ENCODE measurements at regions not wholly inside any gene's neighbourhood (a gene's known extent, or its start where the extent isn't known, plus 50 kb on each side); places are given as distances from the start of the nearest gene placed in this dataset.

DNA sequence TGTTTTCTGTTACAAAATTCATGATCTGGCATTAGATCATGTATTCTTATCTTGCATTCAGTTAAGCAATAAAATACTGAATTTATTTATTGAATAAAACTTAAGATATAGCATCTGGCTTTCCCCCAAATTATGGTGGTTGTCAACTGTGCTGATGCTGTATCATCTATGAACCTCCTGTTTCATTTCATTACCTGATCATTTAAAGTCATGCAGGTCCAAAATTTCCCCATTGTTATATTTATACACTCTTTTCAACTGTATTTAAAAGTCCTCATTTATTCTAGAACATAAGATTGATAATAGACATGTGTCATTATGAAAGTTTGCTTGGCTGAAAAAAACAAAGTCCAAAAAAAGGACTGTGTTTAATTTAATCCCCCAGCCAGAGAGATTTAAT is 627.4 kb upstream of the ADGRB3 start:
- H3K27me3 ChIP-seq (ENCODE audit: control insufficient read depth in 2 of 2, insufficient read depth in 2 of 2, low read length in 2 of 2), result no peaks in the 10 kb centered on the region
- H3K4me1 ChIP-seq (ENCODE audit: control insufficient read depth, extremely low read depth, insufficient read depth, low read length), result no peaks in the 10 kb centered on the region
- ChIA-PET CTCF (no interaction called here), POLR2A (no interaction called here)
- TF ChIP-seq GATA2 (IDR thresholded peaks at IDR 0.05; ENCODE audit: insufficient read depth, insufficient read length, low read depth, low read length), result no peak
- TF ChIP-seq POLR2A (IDR thresholded peaks at IDR 0.05; ENCODE audit: low read depth, low read length), result no peak
- TF ChIP-seq EZH2 (IDR thresholded peaks at IDR 0.05; ENCODE audit: borderline replicate concordance, low read depth, low read length, severe bottlenecking), result no peak
- TF ChIP-seq, protein P1, sequence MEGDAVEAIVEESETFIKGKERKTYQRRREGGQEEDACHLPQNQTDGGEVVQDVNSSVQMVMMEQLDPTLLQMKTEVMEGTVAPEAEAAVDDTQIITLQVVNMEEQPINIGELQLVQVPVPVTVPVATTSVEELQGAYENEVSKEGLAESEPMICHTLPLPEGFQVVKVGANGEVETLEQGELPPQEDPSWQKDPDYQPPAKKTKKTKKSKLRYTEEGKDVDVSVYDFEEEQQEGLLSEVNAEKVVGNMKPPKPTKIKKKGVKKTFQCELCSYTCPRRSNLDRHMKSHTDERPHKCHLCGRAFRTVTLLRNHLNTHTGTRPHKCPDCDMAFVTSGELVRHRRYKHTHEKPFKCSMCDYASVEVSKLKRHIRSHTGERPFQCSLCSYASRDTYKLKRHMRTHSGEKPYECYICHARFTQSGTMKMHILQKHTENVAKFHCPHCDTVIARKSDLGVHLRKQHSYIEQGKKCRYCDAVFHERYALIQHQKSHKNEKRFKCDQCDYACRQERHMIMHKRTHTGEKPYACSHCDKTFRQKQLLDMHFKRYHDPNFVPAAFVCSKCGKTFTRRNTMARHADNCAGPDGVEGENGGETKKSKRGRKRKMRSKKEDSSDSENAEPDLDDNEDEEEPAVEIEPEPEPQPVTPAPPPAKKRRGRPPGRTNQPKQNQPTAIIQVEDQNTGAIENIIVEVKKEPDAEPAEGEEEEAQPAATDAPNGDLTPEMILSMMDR (IDR thresholded peaks at IDR 0.05; ENCODE audit: extremely low read depth in 1 of 2, insufficient read depth in 1 of 2, low read depth in 1 of 2, low read length in 2 of 2), result no peak
- TF ChIP-seq MYC (IDR thresholded peaks at IDR 0.05; ENCODE audit: low read depth, low read length), result no peak
- no peak for TF ChIP-seq FOS (IDR thresholded peaks at IDR 0.05; ENCODE audit: borderline replicate concordance, insufficient read depth, low read length)
- TF ChIP-seq, protein P2, sequence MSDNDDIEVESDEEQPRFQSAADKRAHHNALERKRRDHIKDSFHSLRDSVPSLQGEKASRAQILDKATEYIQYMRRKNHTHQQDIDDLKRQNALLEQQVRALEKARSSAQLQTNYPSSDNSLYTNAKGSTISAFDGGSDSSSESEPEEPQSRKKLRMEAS (IDR thresholded peaks at IDR 0.05; ENCODE audit: insufficient read depth, insufficient read length), result no peak
- no peak for TF ChIP-seq JUN (IDR thresholded peaks at IDR 0.05; ENCODE audit: borderline replicate concordance, insufficient read depth, insufficient read length, low read depth)
- TF ChIP-seq POLR2AphosphoS5 (IDR thresholded peaks at IDR 0.05; ENCODE audit: insufficient read depth, low read depth, low read length), result no peak
- H3K4me2 ChIP-seq (ENCODE audit: insufficient read depth, low read length), result no peak overlapping the region
- H3K79me2 ChIP-seq (ENCODE audit: control insufficient read depth, insufficient read depth, low read length), result no peaks in the 10 kb centered on the region
- no peaks in the 10 kb centered on the region for H3K36me3 ChIP-seq (ENCODE audit: control insufficient read depth in 2 of 2, extremely low read depth in 1 of 2, insufficient read depth in 2 of 2, low read length in 2 of 2)
- H4K20me1 ChIP-seq (replicated peaks; ENCODE audit: control insufficient read depth, extremely low read depth, insufficient read depth, low read length), result no peaks in the 10 kb centered on the region
- H3K27ac ChIP-seq (ENCODE audit: insufficient read depth, low read depth, low read length), result no peak overlapping the region
- peaks cover 1% of the 10 kb centered on the region for H3K9me3 ChIP-seq (replicated peaks; ENCODE audit: control insufficient read depth, insufficient read depth, low read length)
- no peak for DNase-seq (ENCODE audit: low read depth, low spot score)
- BruUV-seq (replicated peaks), result no TSS peak
- no peak for FAIRE-seq
- H3K9me1 ChIP-seq (replicated peaks; ENCODE audit: control insufficient read depth, extremely low read depth, insufficient read depth, low read length), result no peaks in the 10 kb centered on the region
- H3K4me3 ChIP-seq (replicated peaks in 1 of 3; ENCODE audit: insufficient read depth in 1 of 3, low read depth in 1 of 3, low read length in 3 of 3), result no peak overlapping the region
- H2AFZ ChIP-seq (ENCODE audit: low read depth, low read length), result no peak overlapping the region
- dilution Hi-C loops (cut with MboI; ENCODE audit: extremely low pct_ligation_motif_present, low sequenced_read_pairs), result no loop called here
- intact Hi-C loops (cut with micrococcal nuclease), result no loop called here
- no peak overlapping the region for H3K9ac ChIP-seq (replicated peaks; ENCODE audit: extremely low read depth, insufficient read depth, low read length)

Data from endothelial cell of umbilical vein (primary cell).